EL (cell line): ENCODE measurements at regions not wholly inside any gene's neighbourhood (a gene's known extent, or its start where the extent isn't known, plus 50 kb on each side); places are given as distances from the start of the nearest gene placed in this dataset.
A peak's percentile ranks its signal among the peaks of the same experiment; 100 is the strongest.

Experiments
- DNase-seq: peaks from one replicate; pipeline ENCODE4 v3.0.0-alpha.2; 2016

GRCh38 chr10:4004144-4004543 is 219.1 kb upstream of the KLF6 start:
- DNase-seq: no peak

- DNase-seq: no peak
These were observed 218.5 kb upstream of the KLF6 start for GRCh38 chr10:4003348-4003973.

GRCh38 chr10:4001811-4002210 is 216.8 kb upstream of the KLF6 start:
- DNase-seq: no peak

- no peak for DNase-seq
These were observed 214.6 kb upstream of the KLF6 start for GRCh38 chr10:3999642-4000041.

- DNase-seq: no peak
These were observed 211.7 kb upstream of the KLF6 start for GRCh38 chr10:3996697-3997096.

GRCh38 chr10:3995302-3996210 is 210.5 kb upstream of the KLF6 start:
- DNase-seq: peak; percentile 84

- DNase-seq: no peak
These were observed 207.6 kb upstream of the KLF6 start for GRCh38 chr10:3992382-3993178.

- DNase-seq: no peak
These were observed 205.3 kb upstream of the KLF6 start for GRCh38 chr10:3990307-3990706.

GRCh38 chr10:3987143-3987974 is 202.3 kb upstream of the KLF6 start:
- peak; percentile 73 for DNase-seq

GRCh38 chr10:3986493-3987142 is 201.6 kb upstream of the KLF6 start:
- no peak for DNase-seq

GRCh38 chr10:3982746-3983442 is 197.9 kb upstream of the KLF6 start:
- no peak for DNase-seq

- no peak for DNase-seq
These were observed 196.3 kb upstream of the KLF6 start for GRCh38 chr10:3981300-3981699.

GRCh38 chr10:3980660-3981059 is 195.7 kb upstream of the KLF6 start:
- no peak for DNase-seq

- DNase-seq: no peak
These were observed 195.1 kb upstream of the KLF6 start for GRCh38 chr10:3980144-3980543.

GRCh38 chr10:3978761-3979160 is 193.8 kb upstream of the KLF6 start:
- no peak for DNase-seq

GRCh38 chr10:3978174-3978573 is 193.2 kb upstream of the KLF6 start:
- peak; percentile 70 for DNase-seq

GRCh38 chr10:3977761-3978160 is 192.8 kb upstream of the KLF6 start:
- DNase-seq: no peak

GRCh38 chr10:3976718-3977117 is 191.7 kb upstream of the KLF6 start:
- DNase-seq: no peak

- no peak for DNase-seq
These were observed 191.2 kb upstream of the KLF6 start for GRCh38 chr10:3976171-3976570.

GRCh38 chr10:3975016-3975415 is 190.0 kb upstream of the KLF6 start:
- DNase-seq: no peak
